Left ventricle myocardium inferior (tissue), 1 donor: ENCODE measurements at regions not wholly inside any gene's neighbourhood (a gene's known extent, or its start where the extent isn't known, plus 50 kb on each side); places are given as distances from the start of the nearest gene placed in this dataset.

Source experiments
- DNase-seq: peaks from one replicate; pipeline ENCODE4 v3.0.0-alpha.2; 2020
- H3K27ac ChIP-seq: fragments of 200-600 bp; replicated peaks from 2 replicates; pipeline ENCODE4 v1.8.0; 2021
- H3K27me3 ChIP-seq: fragments of 200-600 bp; 2 replicates; pipeline ENCODE4 v1.8.0; 2021; ENCODE audit warnings: low read depth
- H3K36me3 ChIP-seq: fragments of 200-600 bp; 2 replicates; pipeline ENCODE4 v1.8.0; 2021
- H3K4me1 ChIP-seq: fragments of 200-600 bp; 2 replicates; pipeline ENCODE4 v1.8.0; 2021
- H3K4me3 ChIP-seq: fragments of 200-600 bp; 2 replicates; pipeline ENCODE4 v1.8.0; 2021; ENCODE audit warnings: mild to moderate bottlenecking, moderate library complexity
- H3K9me3 ChIP-seq: fragments of 200-600 bp; replicated peaks from 2 replicates; pipeline ENCODE4 v1.8.0; 2021
- intact Hi-C: fragments of 100-400 bp; cut with micrococcal nuclease; formaldehyde crosslinking; loops from one replicate; pipeline ENCODE4 v1.11.0; 2022
- TF ChIP-seq, protein P1 (sequence below): fragments of 200-600 bp; IDR thresholded peaks from 2 replicates; pipeline ENCODE4 v1.8.0; 2021; ENCODE audit warnings: antibody characterized with exemption, mild to moderate bottlenecking, borderline replicate concordance
- donor health status: DM: no; HTN: yes; CAD: no; lungs with severe emphysema.

DNA sequence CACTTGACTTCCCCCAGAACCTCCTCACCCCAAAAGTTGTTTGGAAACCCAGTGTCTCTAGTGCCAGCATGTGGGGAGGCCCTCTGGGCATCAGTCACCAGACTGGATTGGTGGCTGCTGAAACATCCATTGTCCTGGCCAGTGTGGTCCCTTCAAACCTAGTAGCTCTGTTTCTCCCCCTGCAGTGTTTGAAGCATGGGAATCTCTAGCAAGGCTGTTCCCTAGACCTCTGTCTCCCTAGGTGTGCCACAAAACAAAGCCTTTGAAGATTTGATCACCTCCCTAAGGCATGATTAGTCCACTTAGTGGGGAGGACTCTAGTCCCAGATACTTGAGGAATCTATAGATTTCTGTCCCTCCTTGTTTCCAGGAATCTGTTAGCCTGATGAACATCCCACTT, 60.3 kb downstream of the ARF6 start:
- TF ChIP-seq, protein P1, sequence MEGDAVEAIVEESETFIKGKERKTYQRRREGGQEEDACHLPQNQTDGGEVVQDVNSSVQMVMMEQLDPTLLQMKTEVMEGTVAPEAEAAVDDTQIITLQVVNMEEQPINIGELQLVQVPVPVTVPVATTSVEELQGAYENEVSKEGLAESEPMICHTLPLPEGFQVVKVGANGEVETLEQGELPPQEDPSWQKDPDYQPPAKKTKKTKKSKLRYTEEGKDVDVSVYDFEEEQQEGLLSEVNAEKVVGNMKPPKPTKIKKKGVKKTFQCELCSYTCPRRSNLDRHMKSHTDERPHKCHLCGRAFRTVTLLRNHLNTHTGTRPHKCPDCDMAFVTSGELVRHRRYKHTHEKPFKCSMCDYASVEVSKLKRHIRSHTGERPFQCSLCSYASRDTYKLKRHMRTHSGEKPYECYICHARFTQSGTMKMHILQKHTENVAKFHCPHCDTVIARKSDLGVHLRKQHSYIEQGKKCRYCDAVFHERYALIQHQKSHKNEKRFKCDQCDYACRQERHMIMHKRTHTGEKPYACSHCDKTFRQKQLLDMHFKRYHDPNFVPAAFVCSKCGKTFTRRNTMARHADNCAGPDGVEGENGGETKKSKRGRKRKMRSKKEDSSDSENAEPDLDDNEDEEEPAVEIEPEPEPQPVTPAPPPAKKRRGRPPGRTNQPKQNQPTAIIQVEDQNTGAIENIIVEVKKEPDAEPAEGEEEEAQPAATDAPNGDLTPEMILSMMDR = no peak
- H3K27ac ChIP-seq = no peak overlapping the region
- intact Hi-C loops = no loop called here

GRCh38 chr14:49954171-49954631, 61.3 kb downstream of the ARF6 start:
- H3K27me3 ChIP-seq = no peaks in the 10 kb centered on the region
- intact Hi-C loops = no loop called here
- DNase-seq = no peak
- H3K4me1 ChIP-seq = no peaks in the 10 kb centered on the region
- no peaks in the 10 kb centered on the region for H3K9me3 ChIP-seq
- H3K4me3 ChIP-seq = no peak overlapping the region
- H3K36me3 ChIP-seq = no peaks in the 10 kb centered on the region
- no peak overlapping the region for H3K27ac ChIP-seq
- TF ChIP-seq, protein P1 = no peak

More for the DNA sequence above, 60.3 kb downstream of the ARF6 start:
- DNase-seq = no peak
- Histone ChIP-seq H3K4me1 (no peaks in the 10 kb centered on the region), H3K36me3 (no peaks in the 10 kb centered on the region), H3K4me3 (no peak overlapping the region), H3K9me3 (no peaks in the 10 kb centered on the region), H3K27me3 (no peaks in the 10 kb centered on the region)

DNA sequence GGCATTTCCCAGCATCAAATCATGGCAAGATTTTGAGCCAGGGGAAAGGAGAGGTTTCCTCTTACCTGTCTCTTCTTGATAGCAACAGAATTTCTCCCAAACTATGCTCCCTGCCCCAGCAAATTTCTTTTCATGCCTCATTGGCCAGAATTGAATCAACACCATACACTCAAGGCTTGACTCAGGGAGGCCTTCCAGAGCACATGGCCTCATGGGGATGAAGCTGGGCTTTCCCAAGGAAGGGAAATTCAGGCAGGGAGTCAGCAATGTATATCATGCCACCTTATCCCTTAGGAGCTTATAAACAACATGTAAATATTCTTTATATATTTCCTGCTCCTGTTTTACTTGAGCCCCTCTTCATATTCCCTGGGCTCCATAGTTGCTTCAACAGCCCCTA, 62.1 kb downstream of the ARF6 start:
- TF ChIP-seq, protein P1 = no peak
- no peak for DNase-seq
- no peak overlapping the region for H3K27ac ChIP-seq
- no peaks in the 10 kb centered on the region for H3K4me1 ChIP-seq
- no peaks in the 10 kb centered on the region for H3K9me3 ChIP-seq
- no peak overlapping the region for H3K4me3 ChIP-seq
- intact Hi-C loops = no loop called here
- no peaks in the 10 kb centered on the region for H3K27me3 ChIP-seq
- no peaks in the 10 kb centered on the region for H3K36me3 ChIP-seq

DNA sequence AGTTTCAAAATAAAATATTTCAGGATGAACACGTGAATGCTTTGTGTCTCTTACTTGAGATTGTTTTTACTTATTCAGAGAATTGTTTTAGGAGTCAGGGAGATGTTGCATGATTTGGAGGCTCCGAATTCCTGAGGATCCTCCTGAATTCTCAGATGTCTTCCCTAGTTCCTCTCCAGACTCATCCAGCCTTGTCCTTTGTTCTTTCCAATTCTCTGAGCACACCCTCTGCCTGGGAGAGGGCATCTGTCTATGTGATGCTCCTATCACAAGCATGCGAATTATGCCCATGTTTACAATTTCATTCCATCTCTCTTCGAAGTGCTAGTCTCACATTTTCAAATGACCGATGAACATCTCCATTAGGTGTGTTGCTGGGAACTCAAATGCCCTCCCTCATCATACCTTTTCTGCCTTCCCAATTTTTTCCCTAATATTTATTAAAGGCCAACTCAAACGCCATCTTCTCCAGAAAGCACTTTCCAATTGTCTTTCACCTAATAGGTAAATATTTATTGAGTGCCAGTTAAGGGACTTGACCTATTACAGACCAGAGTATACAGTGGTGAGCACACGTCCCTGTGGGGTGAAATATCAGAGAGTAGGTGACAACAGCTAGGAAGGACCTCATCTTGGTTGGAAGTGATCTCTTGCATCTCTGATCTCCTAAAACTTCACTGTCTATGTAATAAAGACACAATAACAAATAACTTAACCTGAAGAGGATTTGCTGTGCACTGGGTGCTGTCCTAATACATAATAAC, 64.4 kb downstream of the ARF6 start:
- no peak overlapping the region for H3K4me3 ChIP-seq
- intact Hi-C loops = no loop called here
- H3K27ac ChIP-seq = no peak overlapping the region
- H3K36me3 ChIP-seq = no peaks in the 10 kb centered on the region
- TF ChIP-seq, protein P1 = no peak
- H3K27me3 ChIP-seq = no peaks in the 10 kb centered on the region
- no peaks in the 10 kb centered on the region for H3K4me1 ChIP-seq
- DNase-seq = no peak
- no peaks in the 10 kb centered on the region for H3K9me3 ChIP-seq

- Histone ChIP-seq H3K4me3 (no peak overlapping the region), H3K27me3 (no peaks in the 10 kb centered on the region), H3K36me3 (no peaks in the 10 kb centered on the region), H3K4me1 (no peaks in the 10 kb centered on the region), H3K9me3 (no peaks in the 10 kb centered on the region), H3K27ac (no peak overlapping the region)
- TF ChIP-seq, protein P1 = no peak
- DNase-seq = no peak
- intact Hi-C loops = no loop called here
Measured at GRCh38 chr14:49959822-49960408, 67.0 kb downstream of the ARF6 start.
